Esophagus muscularis mucosa (tissue), 4 donors: ENCODE measurements at regions not wholly inside any gene's neighbourhood (a gene's known extent, or its start where the extent isn't known, plus 50 kb on each side); places are given as distances from the start of the nearest gene placed in this dataset.

Experiments used
- DNase-seq: peaks from one replicate; pipeline ENCODE4 v3.0.0-alpha.2; 2017; ENCODE audit errors: extremely low spot score
- H3K27ac ChIP-seq, 4 donors: fragments of 200-600 bp; sonication (generic); replicated peaks in 1 of 4; 1 replicate in 3 of 4; 2 replicates in 1 of 4; pipeline ENCODE4 v1.5.1; 2016 to 2019; ENCODE audit warnings: mild to moderate bottlenecking in 1 of 4
- H3K27me3 ChIP-seq, 4 donors: fragments of 200-600 bp; sonication (generic); one replicate each; pipeline versions ENCODE4 v1.5.1 to v1.6.0; 2016 to 2019
- H3K36me3 ChIP-seq, 4 donors: fragments of 200-600 bp; sonication (generic); one replicate each; pipeline ENCODE4 v1.5.1; 2016 to 2019
- H3K4me1 ChIP-seq, 4 donors: fragments of 200-600 bp; sonication (generic); one replicate each; pipeline ENCODE4 v1.5.1; 2016 to 2019
- H3K4me3 ChIP-seq, 4 donors: fragments of 200-600 bp; sonication (generic); 1 replicate in 2 of 4; 2 replicates in 2 of 4; pipeline ENCODE4 v1.5.1; 2016 to 2019; ENCODE audit warnings: mild to moderate bottlenecking in 4 of 4, moderate library complexity in 1 of 4
- H3K9me3 ChIP-seq, 4 donors: fragments of 200-600 bp; sonication (generic); 1 replicate in 3 of 4; 2 replicates in 1 of 4; pipeline ENCODE4 v1.5.1; 2016 to 2019
- CTCF ChIP-seq, 3 experiments: fragments of 200-600 bp in 2 of 3; fragments of 450-650 bp in 1 of 3; sonication (generic) in 2 of 3; IDR thresholded peaks; one replicate each; pipeline ENCODE4 v1.5.1; 2017 to 2019; ENCODE audit warnings: antibody characterized with exemption in 3 of 3, mild to moderate bottlenecking in 2 of 3, moderate library complexity in 1 of 3
- EP300 ChIP-seq: sonication (generic); formaldehyde crosslinking; IDR thresholded peaks from one replicate; pipeline ENCODE4 v1.6.1; 2017; ENCODE audit warnings: antibody characterized with exemption
- POLR2A ChIP-seq: fragments of 450-650 bp; IDR thresholded peaks from one replicate; pipeline ENCODE4 v1.6.1; 2017; ENCODE audit warnings: antibody characterized with exemption, moderate library complexity, mild to moderate bottlenecking, low read depth
- POLR2AphosphoS5 ChIP-seq, 2 donors: sonication (generic); formaldehyde crosslinking; IDR thresholded peaks; one replicate each; pipeline ENCODE4 v1.6.1; 2017; ENCODE audit warnings: antibody characterized with exemption in 2 of 2
- WGBS: methylation state at CpG from one replicate; pipeline ENCODE4 v1.1.5; 2018; 5-methylcytosine and 5-hydroxymethylcytosine counted together
- intact Hi-C: fragments of 100-400 bp; cut with DNase I; formaldehyde crosslinking; loops from one replicate; pipeline ENCODE4 v1.15.1; 2023

- H3K9me3 ChIP-seq: no peaks in the 10 kb centered on the region
- H3K36me3 ChIP-seq: no peaks in the 10 kb centered on the region
- H3K4me3 ChIP-seq: no peak overlapping the region
- H3K4me1 ChIP-seq: no peaks in the 10 kb centered on the region
- DNase-seq: no peak
- H3K27ac ChIP-seq: no peak overlapping the region
- TF ChIP-seq POLR2A (no peak), CTCF (IDR thresholded peaks at IDR 0.05) (no peak), EP300 (no peak), POLR2AphosphoS5 (IDR thresholded peaks at IDR 0.05) (no peak)
- WGBS: 50% methylated on average over 2 of the region's 2 CpGs
- H3K27me3 ChIP-seq: no peaks in the 10 kb centered on the region
- intact Hi-C loops: no loop called here
Measured at GRCh38 chr7:27409776-27410175, 167.2 kb downstream of the EVX1 start.

GRCh38 chr7:27410812-27411544, 168.4 kb downstream of the EVX1 start:
- TF ChIP-seq EP300: no peak
- TF ChIP-seq CTCF (IDR thresholded peaks at IDR 0.05): no peak
- H3K36me3 ChIP-seq: no peaks in the 10 kb centered on the region
- H3K27me3 ChIP-seq: no peaks in the 10 kb centered on the region
- intact Hi-C loops: no loop called here
- 59% methylated on average over 5 of the region's 5 CpGs for WGBS
- H3K9me3 ChIP-seq: no peaks in the 10 kb centered on the region
- H3K4me1 ChIP-seq: no peaks in the 10 kb centered on the region
- H3K27ac ChIP-seq: no peak overlapping the region
- no peak overlapping the region for H3K4me3 ChIP-seq
- no peak for DNase-seq

- H3K36me3 ChIP-seq: no peaks in the 10 kb centered on the region
- H3K27me3 ChIP-seq: no peaks in the 10 kb centered on the region
- no peaks in the 10 kb centered on the region for H3K4me1 ChIP-seq
- no peaks in the 10 kb centered on the region for H3K9me3 ChIP-seq
- TF ChIP-seq CTCF (IDR thresholded peaks at IDR 0.05) (no peak), POLR2A (no peak), EP300 (no peak), POLR2AphosphoS5 (IDR thresholded peaks at IDR 0.05) (no peak)
- H3K27ac ChIP-seq: no peak overlapping the region
- 88% methylated on average over 7 of the region's 7 CpGs for WGBS
- DNase-seq: no peak
- no peak overlapping the region for H3K4me3 ChIP-seq
- intact Hi-C loops: no loop called here
Measured at GRCh38 chr7:27412164-27412563, 169.6 kb downstream of the EVX1 start.

- no peaks in the 10 kb centered on the region for H3K9me3 ChIP-seq
Measured at GRCh38 chr7:27418541-27418940, 175.9 kb downstream of the EVX1 start.

More at GRCh38 chr7:27418541-27418940, 175.9 kb downstream of the EVX1 start:
- Histone ChIP-seq H3K27ac (no peak overlapping the region), H3K4me1 (no peaks in the 10 kb centered on the region), H3K4me3 (no peak overlapping the region), H3K27me3 (no peaks in the 10 kb centered on the region), H3K36me3 (no peaks in the 10 kb centered on the region)
- DNase-seq: no peak
- intact Hi-C loops: no loop called here
- no peak for TF ChIP-seq POLR2AphosphoS5 (IDR thresholded peaks at IDR 0.05)
- no peak for TF ChIP-seq EP300
- no peak for TF ChIP-seq CTCF (IDR thresholded peaks at IDR 0.05)
- TF ChIP-seq POLR2A: no peak
- whole genome bisulfite sequencing: 86% methylated on average over 3 of the region's 3 CpGs
